ENCODE measurements at regions not wholly inside any gene's neighbourhood (a gene's known extent, or its start where the extent isn't known, plus 50 kb on each side); places are given as distances from the start of the nearest gene placed in this dataset.

DNA sequence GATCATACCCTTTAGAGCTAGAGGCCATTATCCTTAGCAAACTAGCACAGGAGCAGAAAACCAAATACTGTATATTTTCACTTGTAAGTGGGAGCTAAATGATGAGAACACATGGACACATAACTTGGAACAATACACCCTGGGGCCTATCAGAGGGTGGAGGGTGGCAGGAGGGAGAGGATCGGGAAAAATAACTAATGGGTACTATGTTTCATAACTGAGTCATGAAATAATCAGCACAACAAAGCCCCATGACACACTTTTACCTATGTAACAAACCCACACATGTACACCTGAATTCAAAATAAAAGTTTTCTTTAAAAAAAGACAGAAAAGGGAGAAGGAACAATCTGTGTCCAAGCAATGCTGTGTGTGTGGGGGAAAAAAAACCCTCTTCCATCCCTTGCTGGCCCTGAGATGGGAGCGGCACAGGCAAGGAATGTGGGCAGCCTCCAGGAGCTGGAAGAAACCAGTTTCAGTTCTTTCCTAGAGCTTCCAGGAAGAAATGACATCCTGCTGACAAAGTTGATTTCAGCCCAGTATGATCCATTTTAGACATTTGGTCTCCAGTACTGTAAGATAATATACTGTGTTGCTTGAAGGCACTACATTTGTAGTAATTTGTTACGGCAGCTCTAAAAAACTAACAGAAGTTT lies 458.7 kb upstream of the CNTNAP5 start:
- Histone ChIP-seq H3K23ac (ENCODE audit: low read length) (no peak overlapping the region), H2AK5ac (ENCODE audit: low read length) (no peak overlapping the region), H3K4me2 (ENCODE audit: low read length) (no peak overlapping the region), H3K4ac (ENCODE audit: low read depth, low read length) (no peak overlapping the region), H4K8ac (ENCODE audit: low read depth, low read length) (no peak overlapping the region), H3K18ac (ENCODE audit: low read length) (no peak overlapping the region), H3K27ac (ENCODE audit: low read depth, low read length) (no peak overlapping the region), H3K9ac (ENCODE audit: low read length) (no peak overlapping the region), H3K4me1 (ENCODE audit: control insufficient read depth, low read depth, low read length) (no peaks in the 10 kb centered on the region), H3K36me3 (ENCODE audit: control insufficient read depth, insufficient read depth, low read length) (no peaks in the 10 kb centered on the region), H3K79me1 (ENCODE audit: low read length) (no peaks in the 10 kb centered on the region), H3K4me3 (ENCODE audit: low read length) (no peak overlapping the region), H2BK15ac (replicated peaks; ENCODE audit: low read depth) (no peak overlapping the region), H3K79me2 (ENCODE audit: control insufficient read depth, insufficient read depth, low read length) (no peaks in the 10 kb centered on the region), H2BK120ac (ENCODE audit: low read depth, low read length) (no peak overlapping the region), H3K27me3 (ENCODE audit: insufficient read depth, low read length, poor library complexity) (no peaks in the 10 kb centered on the region), H2BK5ac (ENCODE audit: low read length) (no peak overlapping the region), H4K5ac (ENCODE audit: low read length) (no peak overlapping the region), H3K56ac (ENCODE audit: low read length) (no peak overlapping the region)
- DNase-seq = peak; percentile 26
- no CpG with 5 or more reads among the region's 3 CpGs for WGBS (ENCODE audit: extremely low coverage, insufficient coverage, low lambda C conversion rate)

- no peak overlapping the region for H3K56ac ChIP-seq (ENCODE audit: low read length)
- no peaks in the 10 kb centered on the region for H3K79me1 ChIP-seq (ENCODE audit: low read length)
- no peak for DNase-seq
- no peak overlapping the region for H3K23ac ChIP-seq (ENCODE audit: low read length)
- no peak overlapping the region for H2BK15ac ChIP-seq (replicated peaks; ENCODE audit: low read depth)
- no peaks in the 10 kb centered on the region for H3K4me1 ChIP-seq (ENCODE audit: control insufficient read depth, low read depth, low read length)
- no peaks in the 10 kb centered on the region for H3K79me2 ChIP-seq (ENCODE audit: control insufficient read depth, insufficient read depth, low read length)
- no peak overlapping the region for H3K9ac ChIP-seq (ENCODE audit: low read length)
- no peak overlapping the region for H3K4me2 ChIP-seq (ENCODE audit: low read length)
- no peak overlapping the region for H4K8ac ChIP-seq (ENCODE audit: low read depth, low read length)
- no peaks in the 10 kb centered on the region for H3K27me3 ChIP-seq (ENCODE audit: insufficient read depth, low read length, poor library complexity)
- H3K4ac ChIP-seq (ENCODE audit: low read depth, low read length) = no peak overlapping the region
- H2BK120ac ChIP-seq (ENCODE audit: low read depth, low read length) = no peak overlapping the region
- H3K4me3 ChIP-seq (ENCODE audit: low read length) = no peak overlapping the region
- no peaks in the 10 kb centered on the region for H3K36me3 ChIP-seq (ENCODE audit: control insufficient read depth, insufficient read depth, low read length)
- H2BK5ac ChIP-seq (ENCODE audit: low read length) = no peak overlapping the region
- H4K5ac ChIP-seq (ENCODE audit: low read length) = no peak overlapping the region
- H3K18ac ChIP-seq (ENCODE audit: low read length) = no peak overlapping the region
- WGBS (ENCODE audit: extremely low coverage, insufficient coverage, low lambda C conversion rate) = no CpG with 5 or more reads among the region's 2 CpGs
- no peak overlapping the region for H2AK5ac ChIP-seq (ENCODE audit: low read length)
- no peak overlapping the region for H3K27ac ChIP-seq (ENCODE audit: low read depth, low read length)
Measured at GRCh38 chr2:123578016-123578415, 447.1 kb upstream of the CNTNAP5 start.

- H3K4ac ChIP-seq (ENCODE audit: low read depth, low read length) = no peak overlapping the region
- H3K27me3 ChIP-seq (ENCODE audit: insufficient read depth, low read length, poor library complexity) = no peaks in the 10 kb centered on the region
- no peak overlapping the region for H2AK5ac ChIP-seq (ENCODE audit: low read length)
- no peak overlapping the region for H3K4me2 ChIP-seq (ENCODE audit: low read length)
- H2BK5ac ChIP-seq (ENCODE audit: low read length) = no peak overlapping the region
- WGBS (ENCODE audit: extremely low coverage, insufficient coverage, low lambda C conversion rate) = no CpG with 5 or more reads among the region's 1 CpG
- H3K23ac ChIP-seq (ENCODE audit: low read length) = no peak overlapping the region
- H3K27ac ChIP-seq (ENCODE audit: low read depth, low read length) = no peak overlapping the region
- no peak overlapping the region for H3K56ac ChIP-seq (ENCODE audit: low read length)
- H4K5ac ChIP-seq (ENCODE audit: low read length) = no peak overlapping the region
- no peak overlapping the region for H3K9ac ChIP-seq (ENCODE audit: low read length)
- H3K18ac ChIP-seq (ENCODE audit: low read length) = no peak overlapping the region
- H4K8ac ChIP-seq (ENCODE audit: low read depth, low read length) = no peak overlapping the region
- no peaks in the 10 kb centered on the region for H3K36me3 ChIP-seq (ENCODE audit: control insufficient read depth, insufficient read depth, low read length)
- no peaks in the 10 kb centered on the region for H3K79me1 ChIP-seq (ENCODE audit: low read length)
- H3K79me2 ChIP-seq (ENCODE audit: control insufficient read depth, insufficient read depth, low read length) = no peaks in the 10 kb centered on the region
- H3K4me1 ChIP-seq (ENCODE audit: control insufficient read depth, low read depth, low read length) = no peaks in the 10 kb centered on the region
- H2BK15ac ChIP-seq (replicated peaks; ENCODE audit: low read depth) = no peak overlapping the region
- H3K4me3 ChIP-seq (ENCODE audit: low read length) = no peak overlapping the region
- H2BK120ac ChIP-seq (ENCODE audit: low read depth, low read length) = no peak overlapping the region
- no peak for DNase-seq
Measured at GRCh38 chr2:123596621-123597020, 428.5 kb upstream of the CNTNAP5 start.

DNA sequence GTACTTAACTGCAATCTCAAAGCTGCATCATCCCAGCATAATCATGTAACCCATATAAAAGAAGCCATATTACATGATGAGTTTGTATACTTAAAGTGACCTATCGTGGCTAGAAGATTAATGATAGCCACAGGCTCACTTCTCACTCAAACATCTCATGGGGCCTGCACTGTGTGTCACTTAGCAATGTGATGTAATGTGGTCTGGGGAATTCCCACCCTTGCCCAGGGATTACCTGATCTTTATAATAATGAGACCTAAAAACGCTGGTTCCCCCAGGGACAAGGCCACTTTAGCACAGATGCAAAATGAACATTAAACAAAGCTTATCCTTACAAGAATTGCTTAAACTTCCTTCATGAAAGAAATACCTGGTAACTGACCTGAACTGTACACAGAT lies 427.1 kb upstream of the CNTNAP5 start:
- no peak overlapping the region for H2BK5ac ChIP-seq (ENCODE audit: low read length)
- no peak for DNase-seq
- no peak overlapping the region for H3K27ac ChIP-seq (ENCODE audit: low read depth, low read length)
- no peak overlapping the region for H4K8ac ChIP-seq (ENCODE audit: low read depth, low read length)
- H2BK120ac ChIP-seq (ENCODE audit: low read depth, low read length) = no peak overlapping the region
- no peaks in the 10 kb centered on the region for H3K4me1 ChIP-seq (ENCODE audit: control insufficient read depth, low read depth, low read length)
- H3K18ac ChIP-seq (ENCODE audit: low read length) = no peak overlapping the region
- H3K56ac ChIP-seq (ENCODE audit: low read length) = no peak overlapping the region
- H2BK15ac ChIP-seq (replicated peaks; ENCODE audit: low read depth) = no peak overlapping the region
- H3K36me3 ChIP-seq (ENCODE audit: control insufficient read depth, insufficient read depth, low read length) = no peaks in the 10 kb centered on the region
- no peaks in the 10 kb centered on the region for H3K27me3 ChIP-seq (ENCODE audit: insufficient read depth, low read length, poor library complexity)
- H3K4me3 ChIP-seq (ENCODE audit: low read length) = no peak overlapping the region
- no peaks in the 10 kb centered on the region for H3K79me2 ChIP-seq (ENCODE audit: control insufficient read depth, insufficient read depth, low read length)
- no peak overlapping the region for H2AK5ac ChIP-seq (ENCODE audit: low read length)
- H4K5ac ChIP-seq (ENCODE audit: low read length) = no peak overlapping the region
- WGBS (ENCODE audit: extremely low coverage, insufficient coverage, low lambda C conversion rate) = no CpG with 5 or more reads among the region's 2 CpGs
- H3K79me1 ChIP-seq (ENCODE audit: low read length) = no peaks in the 10 kb centered on the region
- no peak overlapping the region for H3K9ac ChIP-seq (ENCODE audit: low read length)
- H3K23ac ChIP-seq (ENCODE audit: low read length) = no peak overlapping the region
- H3K4ac ChIP-seq (ENCODE audit: low read depth, low read length) = no peak overlapping the region
- no peak overlapping the region for H3K4me2 ChIP-seq (ENCODE audit: low read length)

DNA sequence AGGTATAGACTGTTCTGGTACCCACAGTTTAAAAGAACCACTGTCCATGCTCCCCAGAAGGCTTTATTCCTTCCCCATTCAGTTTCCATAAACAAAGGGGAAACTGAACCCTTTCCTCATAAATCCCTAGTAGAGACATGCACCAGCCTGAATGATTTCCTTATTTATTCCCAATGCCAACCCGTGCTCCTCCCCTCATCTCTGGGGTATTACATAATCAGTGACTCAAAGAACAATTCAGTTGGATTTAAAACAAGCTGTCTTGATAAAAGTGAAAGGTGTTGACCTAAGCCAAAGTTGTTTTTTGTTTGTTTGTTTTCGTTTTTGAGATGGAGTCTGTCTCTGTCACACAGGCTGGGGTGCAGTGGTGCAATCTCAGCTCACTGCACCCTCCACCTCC lies 418.5 kb upstream of the CNTNAP5 start:
- H4K8ac ChIP-seq (ENCODE audit: low read depth, low read length) = no peak overlapping the region
- no peak overlapping the region for H4K5ac ChIP-seq (ENCODE audit: low read length)
- no peak overlapping the region for H2BK15ac ChIP-seq (replicated peaks; ENCODE audit: low read depth)
- H3K23ac ChIP-seq (ENCODE audit: low read length) = no peak overlapping the region
- H3K79me1 ChIP-seq (ENCODE audit: low read length) = no peaks in the 10 kb centered on the region
- no peaks in the 10 kb centered on the region for H3K27me3 ChIP-seq (ENCODE audit: insufficient read depth, low read length, poor library complexity)
- no peak overlapping the region for H3K18ac ChIP-seq (ENCODE audit: low read length)
- H3K4me1 ChIP-seq (ENCODE audit: control insufficient read depth, low read depth, low read length) = no peaks in the 10 kb centered on the region
- H2AK5ac ChIP-seq (ENCODE audit: low read length) = no peak overlapping the region
- H3K36me3 ChIP-seq (ENCODE audit: control insufficient read depth, insufficient read depth, low read length) = no peaks in the 10 kb centered on the region
- no peak overlapping the region for H3K9ac ChIP-seq (ENCODE audit: low read length)
- H3K27ac ChIP-seq (ENCODE audit: low read depth, low read length) = no peak overlapping the region
- no peak overlapping the region for H3K4me3 ChIP-seq (ENCODE audit: low read length)
- H2BK5ac ChIP-seq (ENCODE audit: low read length) = no peak overlapping the region
- H3K79me2 ChIP-seq (ENCODE audit: control insufficient read depth, insufficient read depth, low read length) = no peaks in the 10 kb centered on the region
- H3K4ac ChIP-seq (ENCODE audit: low read depth, low read length) = no peak overlapping the region
- WGBS (ENCODE audit: extremely low coverage, insufficient coverage, low lambda C conversion rate) = no CpG with 5 or more reads among the region's 2 CpGs
- H3K56ac ChIP-seq (ENCODE audit: low read length) = no peak overlapping the region
- no peak for DNase-seq
- no peak overlapping the region for H3K4me2 ChIP-seq (ENCODE audit: low read length)
- no peak overlapping the region for H2BK120ac ChIP-seq (ENCODE audit: low read depth, low read length)

GRCh38 chr2:123609077-123609476 lies 416.0 kb upstream of the CNTNAP5 start:
- no peak overlapping the region for H2BK120ac ChIP-seq (ENCODE audit: low read depth, low read length)
- H3K4me1 ChIP-seq (ENCODE audit: control insufficient read depth, low read depth, low read length) = no peaks in the 10 kb centered on the region
- no peak overlapping the region for H4K8ac ChIP-seq (ENCODE audit: low read depth, low read length)
- H3K18ac ChIP-seq (ENCODE audit: low read length) = no peak overlapping the region
- no peak overlapping the region for H3K4ac ChIP-seq (ENCODE audit: low read depth, low read length)
- H2BK15ac ChIP-seq (replicated peaks; ENCODE audit: low read depth) = no peak overlapping the region
- peak; percentile 21 for DNase-seq
- no peak overlapping the region for H4K5ac ChIP-seq (ENCODE audit: low read length)
- no peaks in the 10 kb centered on the region for H3K36me3 ChIP-seq (ENCODE audit: control insufficient read depth, insufficient read depth, low read length)
- WGBS (ENCODE audit: extremely low coverage, insufficient coverage, low lambda C conversion rate) = no CpG with 5 or more reads among the region's 1 CpG
- H3K4me2 ChIP-seq (ENCODE audit: low read length) = no peak overlapping the region
- H2AK5ac ChIP-seq (ENCODE audit: low read length) = no peak overlapping the region
- H2BK5ac ChIP-seq (ENCODE audit: low read length) = no peak overlapping the region
- H3K79me2 ChIP-seq (ENCODE audit: control insufficient read depth, insufficient read depth, low read length) = no peaks in the 10 kb centered on the region
- H3K56ac ChIP-seq (ENCODE audit: low read length) = no peak overlapping the region
- no peaks in the 10 kb centered on the region for H3K79me1 ChIP-seq (ENCODE audit: low read length)
- no peaks in the 10 kb centered on the region for H3K27me3 ChIP-seq (ENCODE audit: insufficient read depth, low read length, poor library complexity)
- no peak overlapping the region for H3K27ac ChIP-seq (ENCODE audit: low read depth, low read length)
- no peak overlapping the region for H3K23ac ChIP-seq (ENCODE audit: low read length)
- H3K4me3 ChIP-seq (ENCODE audit: low read length) = no peak overlapping the region
- H3K9ac ChIP-seq (ENCODE audit: low read length) = no peak overlapping the region

Data from mesendoderm (in vitro differentiated cells).